ENCODE measurements at regions not wholly inside any gene's neighbourhood (a gene's known extent, or its start where the extent isn't known, plus 50 kb on each side); places are given as distances from the start of the nearest gene placed in this dataset.
"Not testable (repeated sequence)": the region's sequence is repeated elsewhere in the genome, so short reads cannot be mapped to it uniquely, and the experiment has no call there.

DNA sequence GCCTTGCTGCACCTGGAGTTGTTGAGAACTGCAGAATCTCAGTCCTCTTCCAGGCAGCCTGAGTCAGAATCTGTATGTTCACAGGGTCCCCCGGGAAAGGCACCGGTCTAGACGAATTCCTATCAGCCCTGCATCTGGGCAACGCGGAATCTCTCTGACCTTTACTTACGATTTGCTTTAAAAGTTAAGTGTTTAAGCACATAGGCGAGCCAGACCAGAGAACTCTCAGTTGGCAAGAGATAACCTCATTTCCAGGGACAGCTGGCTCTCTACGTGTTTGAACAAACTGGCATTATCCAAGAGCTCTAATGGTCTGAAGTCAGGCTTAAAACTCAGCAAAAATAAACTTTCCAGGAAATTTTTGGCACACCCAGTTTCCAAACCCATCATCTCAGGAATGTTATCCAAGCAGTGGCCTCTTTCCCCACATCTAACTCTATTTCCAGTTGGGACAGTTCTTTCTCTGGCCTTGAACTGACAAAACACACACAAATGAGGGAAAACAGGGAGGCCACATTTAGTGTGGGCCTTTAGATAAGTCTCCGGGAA, 53.4 kb downstream of the HES1 start:
- DNase-seq (ENCODE audit: low read depth): no peak

- not testable (repeated sequence) for DNase-seq (ENCODE audit: low read depth)
These were observed 55.9 kb downstream of the HES1 start for GRCh38 chr3:194191850-194192249.

GRCh38 chr3:194194051-194194756, 58.3 kb downstream of the HES1 start:
- DNase-seq (ENCODE audit: low read depth): no peak

- DNase-seq (ENCODE audit: low read depth): no peak
These were observed 58.8 kb downstream of the HES1 start for GRCh38 chr3:194194757-194195085.

- DNase-seq (ENCODE audit: low read depth): no peak
These were observed 59.7 kb downstream of the HES1 start for GRCh38 chr3:194195611-194196010.

DNA sequence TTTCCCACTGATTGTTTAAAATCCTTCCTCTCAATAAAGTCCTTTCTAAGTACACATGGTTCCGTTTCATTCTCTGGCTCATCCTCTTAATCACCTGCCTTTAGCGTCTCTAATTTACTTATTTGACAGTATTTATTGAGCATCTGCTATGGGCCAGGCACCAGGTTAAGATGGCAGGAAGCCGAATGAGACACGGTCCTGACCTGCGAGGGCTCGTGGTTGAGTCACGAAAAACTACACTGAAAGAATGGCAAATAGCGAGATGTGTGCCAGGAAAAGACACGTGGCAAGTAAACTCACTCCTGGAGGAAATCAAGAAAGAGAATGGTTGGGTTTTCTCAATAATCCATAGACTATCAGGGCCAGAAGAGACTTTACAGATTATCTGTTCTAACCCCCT, 60.9 kb downstream of the HES1 start:
- DNase-seq (ENCODE audit: low read depth): no peak

- DNase-seq (ENCODE audit: low read depth): no peak
These were observed 61.5 kb downstream of the HES1 start for GRCh38 chr3:194197396-194197960.

DNA sequence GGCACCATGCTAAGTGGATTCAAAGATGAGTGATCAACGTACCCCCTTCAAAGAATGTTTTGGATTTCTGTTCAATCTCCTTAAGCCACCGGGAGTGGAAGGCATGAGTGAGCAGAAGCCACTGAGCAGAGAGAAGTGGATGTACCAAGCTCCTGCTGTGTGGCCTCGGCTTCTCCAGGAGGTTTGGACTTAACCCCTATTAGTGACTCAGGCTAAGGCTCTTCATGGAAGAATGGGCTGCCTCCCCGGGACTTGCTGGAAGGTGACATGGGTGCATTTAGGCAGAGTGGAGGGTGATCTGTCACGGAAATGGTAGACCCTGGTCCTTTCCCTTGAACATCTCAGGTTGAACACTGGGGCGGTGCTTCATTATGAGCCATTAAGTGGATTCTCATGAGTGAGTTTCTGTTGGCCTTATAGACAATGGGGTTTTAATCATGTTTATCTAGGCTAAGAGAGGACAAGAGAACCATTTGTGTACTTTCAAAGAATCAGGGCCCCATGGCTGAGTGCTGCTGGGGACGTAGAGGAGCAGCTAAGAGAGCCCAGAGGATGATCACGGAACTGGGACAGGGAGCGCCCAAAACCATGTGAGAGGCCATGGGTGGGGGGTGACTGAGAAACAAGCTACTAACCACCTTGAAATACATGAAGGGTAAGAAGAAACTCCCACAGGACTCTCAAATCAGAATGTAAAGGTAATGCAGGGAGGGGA, 62.2 kb downstream of the HES1 start:
- no peak for DNase-seq (ENCODE audit: low read depth)

- DNase-seq (ENCODE audit: low read depth): no peak
These were observed 63.0 kb downstream of the HES1 start for GRCh38 chr3:194198938-194199337.

DNA sequence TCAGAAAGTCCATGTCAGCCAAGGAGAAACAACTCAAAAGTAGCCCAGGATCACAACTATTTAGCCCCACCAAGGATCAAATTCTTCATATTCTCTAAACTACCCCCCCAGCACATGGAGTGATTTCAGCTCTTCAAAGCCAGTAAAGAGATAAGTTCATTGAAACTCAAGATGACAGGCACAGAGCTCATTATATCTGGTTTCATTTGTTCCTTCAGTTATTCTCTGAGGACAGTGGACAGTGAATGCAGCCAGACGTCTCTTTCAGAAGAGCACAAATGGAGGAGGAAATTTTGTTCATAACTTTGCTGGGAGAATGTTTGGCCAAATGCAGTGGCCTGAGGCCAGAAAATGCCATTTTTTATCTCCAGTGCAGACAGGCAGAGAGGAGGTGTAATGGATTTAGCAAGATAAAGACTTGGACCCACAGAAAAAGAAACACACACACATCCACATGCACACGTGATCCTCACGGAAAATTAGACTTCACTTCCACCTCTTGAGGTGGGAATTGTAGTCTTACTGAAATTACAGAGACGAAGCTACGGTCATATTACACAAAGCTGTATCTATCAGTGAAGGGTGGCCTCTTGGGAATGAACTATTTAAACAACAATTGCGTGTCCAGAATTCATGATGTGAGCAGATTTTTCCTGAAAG, 64.6 kb downstream of the HES1 start:
- DNase-seq (ENCODE audit: low read depth): no peak

GRCh38 chr3:194201953-194202666, 66.2 kb downstream of the HES1 start:
- no peak for DNase-seq (ENCODE audit: low read depth)

GRCh38 chr3:194203482-194204041, 67.6 kb downstream of the HES1 start:
- DNase-seq (ENCODE audit: low read depth): no peak

- DNase-seq (ENCODE audit: low read depth): no peak
These were observed 68.4 kb downstream of the HES1 start for GRCh38 chr3:194204042-194204987.

DNA sequence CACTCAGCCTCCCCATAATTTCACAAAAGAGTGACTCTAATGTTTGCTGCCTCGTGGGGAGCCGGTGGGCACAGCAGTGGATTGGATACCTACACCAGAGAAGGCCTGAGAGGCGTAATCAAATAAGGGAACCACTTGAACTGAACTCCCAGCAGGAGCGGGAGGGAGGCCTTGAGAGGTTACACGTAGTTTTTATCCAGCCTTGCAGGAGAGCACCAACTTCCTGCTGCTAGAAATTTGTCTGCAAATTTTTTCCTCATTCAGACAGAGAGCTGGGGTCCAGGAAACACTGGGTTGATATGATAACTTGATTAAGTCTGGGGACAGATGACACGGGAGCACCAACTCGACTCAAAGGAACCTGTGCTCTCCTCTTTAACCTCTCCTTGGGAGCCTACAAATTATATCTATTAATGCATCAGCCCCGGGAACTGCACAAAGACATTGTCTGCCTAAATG, 69.8 kb downstream of the HES1 start:
- no peak for DNase-seq (ENCODE audit: low read depth)

- no peak for DNase-seq (ENCODE audit: low read depth)
These were observed 70.4 kb downstream of the HES1 start for GRCh38 chr3:194206320-194206719.

DNA sequence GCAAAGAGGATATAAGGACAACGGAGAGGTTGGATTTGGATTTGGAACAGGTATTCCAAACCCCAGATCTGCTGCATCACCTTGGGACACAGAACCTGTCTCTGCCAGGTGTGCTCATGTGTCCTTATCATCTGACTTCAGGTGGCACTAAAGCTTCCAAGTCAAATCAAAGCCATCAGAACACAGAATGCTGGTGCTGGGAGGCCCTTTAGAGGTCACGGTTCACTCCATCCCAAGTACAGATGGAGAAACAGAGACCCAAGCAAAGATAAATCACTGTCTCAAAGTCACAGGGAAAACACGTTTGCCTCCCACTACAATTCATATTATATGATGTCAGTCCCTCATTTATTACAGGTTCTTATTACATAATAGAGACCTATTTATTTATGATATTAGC, 72.8 kb downstream of the HES1 start:
- DNase-seq (ENCODE audit: low read depth): no peak

DNA sequence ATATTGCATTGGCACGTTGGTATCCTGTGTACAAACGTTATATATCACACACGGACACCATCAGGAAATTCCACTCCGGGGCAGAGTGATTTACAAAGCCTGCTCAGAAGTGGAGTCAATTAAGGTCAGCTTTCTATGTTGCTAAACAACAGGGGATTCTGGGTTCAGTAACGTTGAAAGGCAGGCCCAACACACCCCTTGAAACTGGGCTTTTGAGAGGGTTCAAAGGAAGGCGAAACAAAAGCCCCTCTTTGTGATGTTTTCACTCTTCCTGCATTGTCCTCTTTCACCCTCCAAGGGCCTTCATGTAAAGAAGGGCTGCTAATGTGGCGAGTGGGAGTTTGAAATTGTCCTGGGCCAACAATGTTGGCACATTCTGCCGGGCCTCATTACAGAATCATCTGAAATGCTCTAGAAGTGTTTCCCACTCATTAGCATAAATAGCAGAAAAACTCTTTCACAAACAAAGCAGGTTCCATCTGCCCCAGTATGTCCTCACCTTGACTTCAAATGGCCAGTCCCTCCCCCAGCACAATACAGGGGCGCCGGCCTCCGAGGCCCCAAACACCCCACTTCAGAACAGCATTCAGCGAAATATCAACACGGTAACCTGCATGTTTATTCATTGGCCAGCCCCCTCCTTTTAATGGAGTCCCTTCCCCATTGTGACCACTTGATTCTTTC, 76.4 kb downstream of the HES1 start:
- no peak for DNase-seq (ENCODE audit: low read depth)

DNA sequence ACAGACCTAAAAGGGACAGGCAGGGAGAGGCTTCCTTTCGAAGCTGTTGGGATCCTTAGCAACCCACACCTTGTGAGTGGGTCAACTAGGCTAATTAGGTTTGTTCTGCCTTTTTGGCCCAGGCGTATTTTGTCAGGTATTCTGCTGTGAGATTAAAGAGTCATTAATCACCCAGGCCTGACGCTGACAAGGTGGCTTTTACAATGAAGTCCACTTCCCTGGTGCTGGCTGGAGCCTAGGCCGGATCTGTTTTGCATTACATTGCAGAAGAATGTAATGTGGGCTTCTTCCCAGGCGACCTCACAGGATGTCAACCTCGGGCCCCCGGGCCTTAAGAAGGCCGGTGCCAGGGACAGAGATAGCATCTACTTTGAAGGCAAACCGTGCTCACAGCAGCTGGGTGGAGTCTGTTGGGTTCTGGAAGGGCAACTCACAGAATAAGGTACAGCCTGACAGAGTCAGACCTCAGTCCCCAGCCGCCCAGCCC, 76.9 kb downstream of the HES1 start:
- DNase-seq (ENCODE audit: low read depth): no peak

DNA sequence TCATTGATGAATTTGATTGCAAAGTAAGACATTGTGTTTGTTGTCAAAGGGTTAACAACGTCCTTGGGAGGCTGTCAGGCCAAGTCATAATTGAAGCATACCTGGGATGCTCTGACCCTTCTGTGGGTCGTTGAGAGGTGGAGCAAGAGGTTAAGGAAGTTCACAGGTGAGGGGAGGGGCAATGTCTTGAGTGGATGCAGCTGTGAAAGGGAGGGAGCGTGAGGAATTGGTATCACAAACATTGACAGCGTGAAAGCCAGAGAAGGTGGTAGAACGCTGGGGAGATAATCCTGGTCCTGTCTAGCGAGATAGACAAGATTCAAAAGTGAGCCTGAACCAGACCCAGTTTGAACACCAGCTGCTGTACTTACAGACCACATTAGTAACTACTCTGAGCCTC, 79.4 kb downstream of the HES1 start:
- no peak for DNase-seq (ENCODE audit: low read depth)

Measured in GM04503 (cell line).